ENCODE measurements at regions not wholly inside any gene's neighbourhood (a gene's known extent, or its start where the extent isn't known, plus 50 kb on each side); places are given as distances from the start of the nearest gene placed in this dataset.

GRCh38 chr2:21415234-21415633 is 291.5 kb downstream of the TDRD15 start:
- TF ChIP-seq CTCF (conservative IDR thresholded peaks at IDR 0.05 in 1 of 2, IDR thresholded peaks at IDR 0.05 in 1 of 2; ENCODE audit: low read depth in 1 of 2, low read length in 2 of 2) = no peak
- TF ChIP-seq EZH2 (IDR thresholded peaks at IDR 0.05; ENCODE audit: low read length, missing control alignments) = no peak
